ENCODE measurements at regions not wholly inside any gene's neighbourhood (a gene's known extent, or its start where the extent isn't known, plus 50 kb on each side); places are given as distances from the start of the nearest gene placed in this dataset.

DNA sequence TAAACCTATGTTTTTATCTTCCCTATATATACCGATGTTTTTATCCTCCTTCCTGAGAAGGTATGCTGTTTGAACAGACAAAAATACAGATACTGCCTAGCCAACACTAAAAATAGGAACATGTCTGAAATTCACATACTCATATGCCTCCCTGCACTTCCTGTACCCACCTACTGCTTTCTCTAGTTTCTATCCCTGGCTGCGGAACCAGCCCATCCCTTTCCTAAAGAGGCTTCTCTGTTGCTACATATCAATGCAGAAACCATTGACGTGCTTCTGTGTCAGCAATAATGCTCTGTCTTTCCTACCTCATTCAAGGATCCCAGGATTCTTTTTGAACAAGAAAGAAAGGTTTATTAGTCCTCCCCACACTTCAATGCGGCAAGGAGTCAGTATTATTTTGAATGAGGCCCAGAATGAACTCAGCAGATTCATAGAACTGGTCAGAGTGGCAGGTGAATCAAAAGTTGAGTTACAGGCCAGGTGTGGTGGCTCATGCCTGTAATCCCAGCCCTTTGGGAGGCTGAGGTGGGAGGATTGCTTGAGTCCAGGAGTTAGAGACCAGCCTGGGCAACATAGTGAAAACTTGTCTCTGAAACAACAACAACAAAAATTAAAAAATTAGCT, 67.8 kb upstream of the NAP1L1 start:
- H3K9me3 Mint-ChIP-seq (ENCODE audit: insufficient read depth) = no peaks in the 10 kb centered on the region
- DNase-seq (peak; percentile 23), ATAC-seq (ENCODE audit: low read depth) (peak; percentile 33)
- ChIA-PET POLR2A (no interaction called here), CTCF (no interaction called here)
- H3K9ac ChIP-seq (ENCODE audit: low read length) = peak overlapping the region; percentile 22
- no peaks in the 10 kb centered on the region for H3K36me3 ChIP-seq (replicated peaks in 1 of 2; ENCODE audit: control extremely low read depth in 1 of 2, control insufficient read depth in 1 of 2, extremely low read depth in 1 of 2, insufficient read depth in 2 of 2, low read length in 1 of 2)
- WGBS (ENCODE audit: insufficient coverage) = 0% methylated on average over 1 of the region's 4 CpGs
- intact Hi-C loops (cut with micrococcal nuclease) = loop anchor here (10.0 kb wide), 1 partner anchor 627 kb away; no protein-coding TSS in a partner anchor
- peak overlapping the region; percentile 47 for H2AFZ ChIP-seq (ENCODE audit: insufficient read depth, low read depth, low read length, poor library complexity, severe bottlenecking)
- no peak for TF ChIP-seq EZH2 (IDR thresholded peaks at IDR 0.05; ENCODE audit: borderline replicate concordance, insufficient read depth, low read depth, low read length, poor library complexity, severe bottlenecking)
- TF ChIP-seq, protein P1, sequence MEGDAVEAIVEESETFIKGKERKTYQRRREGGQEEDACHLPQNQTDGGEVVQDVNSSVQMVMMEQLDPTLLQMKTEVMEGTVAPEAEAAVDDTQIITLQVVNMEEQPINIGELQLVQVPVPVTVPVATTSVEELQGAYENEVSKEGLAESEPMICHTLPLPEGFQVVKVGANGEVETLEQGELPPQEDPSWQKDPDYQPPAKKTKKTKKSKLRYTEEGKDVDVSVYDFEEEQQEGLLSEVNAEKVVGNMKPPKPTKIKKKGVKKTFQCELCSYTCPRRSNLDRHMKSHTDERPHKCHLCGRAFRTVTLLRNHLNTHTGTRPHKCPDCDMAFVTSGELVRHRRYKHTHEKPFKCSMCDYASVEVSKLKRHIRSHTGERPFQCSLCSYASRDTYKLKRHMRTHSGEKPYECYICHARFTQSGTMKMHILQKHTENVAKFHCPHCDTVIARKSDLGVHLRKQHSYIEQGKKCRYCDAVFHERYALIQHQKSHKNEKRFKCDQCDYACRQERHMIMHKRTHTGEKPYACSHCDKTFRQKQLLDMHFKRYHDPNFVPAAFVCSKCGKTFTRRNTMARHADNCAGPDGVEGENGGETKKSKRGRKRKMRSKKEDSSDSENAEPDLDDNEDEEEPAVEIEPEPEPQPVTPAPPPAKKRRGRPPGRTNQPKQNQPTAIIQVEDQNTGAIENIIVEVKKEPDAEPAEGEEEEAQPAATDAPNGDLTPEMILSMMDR (IDR thresholded peaks at IDR 0.05) = no peak
- no peaks in the 10 kb centered on the region for H3K79me2 ChIP-seq (ENCODE audit: control insufficient read depth, insufficient read depth, low read length)
- H3K4me2 ChIP-seq (replicated peaks; ENCODE audit: low read depth, low read length, poor library complexity, severe bottlenecking) = peak overlapping the region; percentile 55
- peaks cover 12 to 19% of the 10 kb centered on the region in 2 donors for H3K4me1 ChIP-seq (ENCODE audit: control insufficient read depth in 2 of 2, insufficient read depth in 2 of 2, low read length in 2 of 2)
- no peaks in the 10 kb centered on the region for H3K9me3 ChIP-seq (ENCODE audit: control extremely low read depth in 1 of 3, control insufficient read depth in 2 of 3, insufficient read depth in 1 of 3, low read length in 2 of 3)
- peak overlapping the region; percentile 33 for H3K4me3 Mint-ChIP-seq
- peak overlapping the region; percentile 5 for H3K27ac Mint-ChIP-seq
- peaks cover 13% of the 10 kb centered on the region for H3K4me1 Mint-ChIP-seq
- no peaks in the 10 kb centered on the region for H3K27me3 Mint-ChIP-seq
- H3K27ac ChIP-seq (ENCODE audit: low read length in 2 of 2) = peak overlapping the region in 1 of 2 donors; percentile 6
- H3K27me3 ChIP-seq (replicated peaks in 1 of 4; ENCODE audit: control extremely low read depth in 1 of 4, control insufficient read depth in 3 of 4, insufficient read depth in 4 of 4, low read length in 3 of 4) = no peaks in the 10 kb centered on the region
- H3K4me3 ChIP-seq (ENCODE audit: control extremely low read depth in 1 of 5, extremely low read depth in 1 of 5, insufficient read depth in 1 of 5, low read depth in 2 of 5, low read length in 4 of 5) = peak overlapping the region in 1 of 5 experiments; percentile 41
- H4K20me1 ChIP-seq (ENCODE audit: control insufficient read depth, insufficient read depth, low read length, poor library complexity, severe bottlenecking) = no peaks in the 10 kb centered on the region

DNA sequence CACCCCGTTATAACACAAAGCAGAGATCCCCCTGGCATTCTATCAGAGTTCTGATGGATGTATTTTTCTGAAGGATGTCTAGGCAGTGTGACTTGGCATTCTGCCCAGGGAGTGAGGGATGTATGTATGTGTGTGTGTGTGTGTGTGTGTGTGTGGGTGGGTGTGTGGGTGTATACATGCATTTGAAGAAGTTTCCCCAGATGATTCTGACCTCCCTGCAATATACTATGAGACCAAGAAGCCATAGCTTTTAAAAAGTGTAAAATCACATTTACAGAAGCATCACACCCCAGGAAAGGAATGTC, 59.7 kb upstream of the NAP1L1 start:
- peaks cover 14% of the 10 kb centered on the region for H3K4me1 Mint-ChIP-seq
- Histone ChIP-seq H4K20me1 (ENCODE audit: control insufficient read depth, insufficient read depth, low read length, poor library complexity, severe bottlenecking) (no peaks in the 10 kb centered on the region), H3K27me3 (replicated peaks in 1 of 4; ENCODE audit: control extremely low read depth in 1 of 4, control insufficient read depth in 3 of 4, insufficient read depth in 4 of 4, low read length in 3 of 4) (no peaks in the 10 kb centered on the region), H3K4me1 (ENCODE audit: control insufficient read depth in 2 of 2, insufficient read depth in 2 of 2, low read length in 2 of 2) (peaks cover 10 to 15% of the 10 kb centered on the region in 2 donors), H3K9me3 (ENCODE audit: control extremely low read depth in 1 of 3, control insufficient read depth in 2 of 3, insufficient read depth in 1 of 3, low read length in 2 of 3) (no peaks in the 10 kb centered on the region), H3K36me3 (replicated peaks in 1 of 2; ENCODE audit: control extremely low read depth in 1 of 2, control insufficient read depth in 1 of 2, extremely low read depth in 1 of 2, insufficient read depth in 2 of 2, low read length in 1 of 2) (no peaks in the 10 kb centered on the region), H3K4me2 (replicated peaks; ENCODE audit: low read depth, low read length, poor library complexity, severe bottlenecking) (no peak overlapping the region), H3K27ac (ENCODE audit: low read length in 2 of 2) (no peak overlapping the region), H3K9ac (ENCODE audit: low read length) (no peak overlapping the region), H2AFZ (ENCODE audit: insufficient read depth, low read depth, low read length, poor library complexity, severe bottlenecking) (peak overlapping the region; percentile 35), H3K79me2 (ENCODE audit: control insufficient read depth, insufficient read depth, low read length) (no peaks in the 10 kb centered on the region), H3K4me3 (ENCODE audit: control extremely low read depth in 1 of 5, extremely low read depth in 1 of 5, insufficient read depth in 1 of 5, low read depth in 2 of 5, low read length in 4 of 5) (no peak overlapping the region)
- H3K27ac Mint-ChIP-seq = no peak overlapping the region
- H3K27me3 Mint-ChIP-seq = no peaks in the 10 kb centered on the region
- DNase-seq (peak; percentile 31), ATAC-seq (ENCODE audit: low read depth) (no peak)
- intact Hi-C loops (cut with micrococcal nuclease) = no loop called here
- no peak overlapping the region for H3K4me3 Mint-ChIP-seq
- CTCF ChIA-PET = interaction anchor here (0.5 to 1.4 kb wide), 3 partner anchors 10 to 15 kb away, joined by 4 to 7 read pairs (median 5); no protein-coding TSS in a partner anchor
- no peaks in the 10 kb centered on the region for H3K9me3 Mint-ChIP-seq (ENCODE audit: insufficient read depth)
- POLR2A ChIA-PET = no interaction called here
- TF ChIP-seq, protein P1 (IDR thresholded peaks at IDR 0.05) = no peak
- no peak for TF ChIP-seq EZH2 (IDR thresholded peaks at IDR 0.05; ENCODE audit: borderline replicate concordance, insufficient read depth, low read depth, low read length, poor library complexity, severe bottlenecking)
- no CpG with 5 or more reads among the region's 1 CpG for WGBS (ENCODE audit: insufficient coverage)
